D721Med (cell line): ENCODE measurements at regions not wholly inside any gene's neighbourhood (a gene's known extent, or its start where the extent isn't known, plus 50 kb on each side); places are given as distances from the start of the nearest gene placed in this dataset.

Source experiments
- DNase-seq: peaks from one replicate; pipeline ENCODE4 v3.0.0; 2011; ENCODE audit warnings: low spot score; ENCODE audit not compliant: insufficient read length
- FAIRE-seq: peaks from 2 replicates; lab custom pipeline; 2011; peaks lifted over from hg19 to GRCh38; lab: Jason Lieb, UNC
- CTCF ChIP-seq: IDR thresholded peaks from 2 replicates; pipeline ENCODE4 v1.5.1; 2012; ENCODE audit warnings: mild to moderate bottlenecking, control low read depth; ENCODE audit not compliant: insufficient read depth; ENCODE audit errors: missing control alignments

GRCh38 chr18:78125206-78125896, 854.3 kb upstream of the SALL3 start:
- FAIRE-seq (no peak), DNase-seq (no peak)
- no peak for TF ChIP-seq CTCF

GRCh38 chr18:78126106-78126505, 853.5 kb upstream of the SALL3 start:
- FAIRE-seq = no peak
- no peak for TF ChIP-seq CTCF
- no peak for DNase-seq

GRCh38 chr18:78126536-78126935, 853.1 kb upstream of the SALL3 start:
- no peak for FAIRE-seq
- no peak for DNase-seq
- TF ChIP-seq CTCF = no peak

DNA sequence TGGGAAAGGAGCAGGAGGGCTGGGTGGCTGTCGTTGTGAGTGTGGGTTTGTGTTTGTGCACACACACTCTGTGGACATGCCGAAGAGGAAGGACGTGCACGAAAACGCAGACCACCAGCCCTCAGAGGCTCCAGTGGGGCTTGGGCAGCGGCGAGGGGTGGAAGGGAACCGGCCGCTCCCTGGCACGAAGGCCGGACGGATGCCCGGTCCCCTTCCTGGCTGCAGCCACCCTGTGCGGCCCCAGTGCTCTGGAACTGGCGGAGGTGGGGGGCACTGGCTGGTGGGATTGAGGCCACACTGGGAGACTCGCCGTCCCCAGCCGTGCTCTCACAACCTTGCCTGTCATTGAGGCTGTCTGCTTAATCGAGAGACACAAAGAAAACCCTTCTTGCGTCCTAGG, 852.6 kb upstream of the SALL3 start:
- no peak for TF ChIP-seq CTCF
- no peak for FAIRE-seq
- no peak for DNase-seq

- no peak for FAIRE-seq
- no peak for TF ChIP-seq CTCF
These were observed 851.6 kb upstream of the SALL3 start for GRCh38 chr18:78128004-78128403.

GRCh38 chr18:78129260-78129659, 850.4 kb upstream of the SALL3 start:
- FAIRE-seq (no peak), DNase-seq (no peak)
- TF ChIP-seq CTCF = no peak

More at GRCh38 chr18:78128004-78128403, 851.6 kb upstream of the SALL3 start:
- no peak for DNase-seq

DNA sequence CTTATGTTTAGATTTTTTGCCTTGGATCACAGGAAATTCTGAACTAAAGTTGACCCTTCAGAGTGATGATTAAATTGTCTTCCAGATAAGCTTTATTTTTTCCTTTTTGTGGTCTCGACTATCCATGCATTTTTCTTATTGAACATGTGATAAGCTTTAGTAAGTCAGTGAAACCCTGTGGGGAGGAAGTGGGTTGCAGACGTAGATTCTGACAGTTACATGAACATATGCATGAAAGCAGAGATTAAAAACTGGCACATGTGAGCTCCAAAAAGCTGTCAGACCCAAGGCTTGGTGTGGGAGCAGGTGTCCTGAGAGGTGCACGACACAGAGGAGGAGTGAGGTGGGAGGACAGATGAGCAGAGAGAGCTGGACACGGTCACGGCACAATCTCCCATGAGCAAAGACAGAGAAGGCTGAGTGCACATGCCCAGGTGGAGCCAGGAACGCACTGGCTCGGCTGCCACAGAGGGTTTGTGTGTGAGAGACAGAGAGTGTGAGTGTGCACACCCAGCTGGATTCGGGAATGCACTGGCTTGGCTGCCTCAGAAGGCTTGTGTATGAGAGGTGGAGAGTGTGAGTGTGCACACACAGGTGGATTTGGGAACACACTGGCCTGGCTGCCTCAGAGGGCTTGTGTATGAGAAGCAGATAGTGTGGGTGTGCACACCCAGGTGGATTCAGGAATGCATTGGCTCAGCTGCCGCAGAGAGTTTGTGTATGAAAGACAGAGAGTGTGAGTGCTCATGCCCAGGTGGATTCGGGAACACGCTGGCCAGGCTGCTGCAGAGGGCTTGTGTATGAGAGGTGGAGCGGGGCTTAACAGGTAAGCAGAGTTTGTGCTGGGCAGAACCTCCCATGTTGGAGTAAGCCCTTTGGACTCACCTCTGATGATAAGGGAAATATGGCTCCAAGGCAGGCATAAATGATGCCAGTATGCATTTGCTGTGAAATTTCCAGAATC, 849.1 kb upstream of the SALL3 start:
- FAIRE-seq (no peak), DNase-seq (no peak)

More for the DNA sequence above, 849.1 kb upstream of the SALL3 start:
- TF ChIP-seq CTCF = no peak
